IMR-90 (cell line): ENCODE measurements at regions not wholly inside any gene's neighbourhood (a gene's known extent, or its start where the extent isn't known, plus 50 kb on each side); places are given as distances from the start of the nearest gene placed in this dataset.

Experiments used
- ATAC-seq: fragments of 200-7000 bp; cut with Tn5 transposase; 2 replicates; pipeline ENCODE4 v1.9.1; 2020; ENCODE audit warnings: low read depth, mild to moderate bottlenecking, moderate library complexity
- BruUV-seq: library from RNA; stranded (reverse); fragments of 400-500 nt; replicated peaks from 2 replicates; lab custom pipeline; 2021; lab: Mats Ljungman, UMichigan
- CTCF ChIA-PET: fragments of 300-600 bp; formaldehyde crosslinking; extraction: SDS; loops from one replicate; lab custom pipeline; 2021; ENCODE audit warnings: antibody characterized with exemption; lab: Yijun Ruan, JAX
- POLR2A ChIA-PET: fragments of 300-600 bp; sonication (Branson Sonifier 250); formaldehyde crosslinking; loops from one replicate; lab custom pipeline; 2022; ENCODE audit warnings: antibody characterized with exemption; ENCODE audit not compliant: unreplicated experiment; lab: Charles Lee
- DNase-seq: peaks from one replicate; pipeline ENCODE4 v3.0.0; 2013
- H2AFZ ChIP-seq: replicated peaks from 2 replicates; pipeline ENCODE3; 2013; ENCODE audit warnings: low read length, mild to moderate bottlenecking; ENCODE audit not compliant: poor library complexity
- H2AK5ac ChIP-seq: 2 replicates; pipeline ENCODE4 v1.6.1; 2013; ENCODE audit warnings: low read depth, low read length, inconsistent platforms
- H2AK9ac ChIP-seq: replicated peaks from 2 replicates; pipeline ENCODE3; 2013; ENCODE audit warnings: mild to moderate bottlenecking, low read depth, low read length, moderate library complexity; ENCODE audit not compliant: poor library complexity
- H2BK120ac ChIP-seq: 2 replicates; pipeline ENCODE4 v1.6.1; 2013; ENCODE audit warnings: low read depth, low read length, inconsistent platforms
- H2BK15ac ChIP-seq: 3 replicates; pipeline ENCODE4 v1.6.1; 2013; ENCODE audit warnings: low read depth, low read length, inconsistent platforms
- H2BK20ac ChIP-seq: 2 replicates; pipeline ENCODE4 v1.6.1; 2013; ENCODE audit warnings: low read depth, mild to moderate bottlenecking, inconsistent platforms, low read length, moderate library complexity
- H2BK5ac ChIP-seq: 2 replicates; pipeline ENCODE4 v1.6.1; 2013; ENCODE audit warnings: mild to moderate bottlenecking, low read depth, low read length, inconsistent platforms; ENCODE audit not compliant: poor library complexity, severe bottlenecking
- H3K14ac ChIP-seq: replicated peaks from 2 replicates; pipeline ENCODE4 v1.6.1; 2013; ENCODE audit warnings: low read depth, low read length, inconsistent platforms
- H3K18ac ChIP-seq: 2 replicates; pipeline ENCODE4 v1.6.1; 2013; ENCODE audit warnings: low read depth, low read length, control low read depth
- H3K23ac ChIP-seq: 2 replicates; pipeline ENCODE4 v1.6.1; 2013; ENCODE audit warnings: low read depth, low read length, inconsistent platforms
- H3K27ac ChIP-seq: 2 replicates; pipeline ENCODE4 v1.5.1; 2013; ENCODE audit warnings: mild to moderate bottlenecking, control low read depth, low read length; ENCODE audit not compliant: insufficient read depth
- H3K27me3 ChIP-seq: 2 replicates; pipeline ENCODE4 v1.6.1; 2013; ENCODE audit warnings: low read length; ENCODE audit not compliant: control insufficient read depth, insufficient read depth
- H3K36me3 ChIP-seq: 2 replicates; pipeline ENCODE4 v1.6.1; 2013; ENCODE audit warnings: low read length, mixed read lengths; ENCODE audit not compliant: control insufficient read depth, insufficient read depth
- H3K4ac ChIP-seq: 2 replicates; pipeline ENCODE4 v1.6.1; 2013; ENCODE audit warnings: low read depth, low read length, inconsistent platforms
- H3K4me1 ChIP-seq: 2 replicates; pipeline ENCODE4 v1.6.1; 2013; ENCODE audit warnings: low read length, mixed read lengths; ENCODE audit not compliant: control insufficient read depth, insufficient read depth
- H3K4me2 ChIP-seq: 2 replicates; pipeline ENCODE4 v1.6.1; 2013; ENCODE audit warnings: low read depth, mild to moderate bottlenecking, control low read depth, low read length, moderate library complexity
- H3K4me3 ChIP-seq: 2 replicates; pipeline ENCODE4 v1.5.1; 2013; ENCODE audit warnings: low read depth, mild to moderate bottlenecking, control low read depth, low read length, moderate library complexity; ENCODE audit not compliant: insufficient read depth
- H3K56ac ChIP-seq: 2 replicates; pipeline ENCODE4 v1.6.1; 2013; ENCODE audit warnings: low read length, inconsistent platforms; ENCODE audit not compliant: insufficient read depth; ENCODE audit errors: extremely low read depth
- H3K79me1 ChIP-seq, 2 experiments: 2 replicates each; pipeline ENCODE4 v1.6.1; 2013; ENCODE audit warnings: low read length in 2 of 2, inconsistent platforms in 1 of 2, low read depth in 1 of 2
- H3K9ac ChIP-seq: 2 replicates; pipeline ENCODE4 v1.6.1; 2013; ENCODE audit warnings: low read depth, low read length, control low read depth
- H3K9me1 ChIP-seq: 2 replicates; pipeline ENCODE4 v1.6.1; 2013; ENCODE audit warnings: low read length, inconsistent platforms; ENCODE audit not compliant: insufficient read depth
- H3K9me3 ChIP-seq: 2 replicates; pipeline ENCODE4 v1.6.1; 2013; ENCODE audit warnings: low read length; ENCODE audit not compliant: control insufficient read depth, insufficient read depth
- H4K20me1 ChIP-seq: 2 replicates; pipeline ENCODE4 v1.6.1; 2013; ENCODE audit warnings: low read length, inconsistent platforms; ENCODE audit not compliant: insufficient read depth
- H4K5ac ChIP-seq: 2 replicates; pipeline ENCODE4 v1.6.1; 2013; ENCODE audit warnings: mild to moderate bottlenecking, low read depth, low read length, control low read depth
- H4K8ac ChIP-seq, 2 experiments: 2 replicates each; pipeline ENCODE4 v1.6.1; 2013; ENCODE audit warnings: low read depth in 2 of 2, low read length in 2 of 2, control low read depth in 1 of 2, inconsistent platforms in 1 of 2
- H4K91ac ChIP-seq: 2 replicates; pipeline ENCODE4 v1.6.1; 2013; ENCODE audit warnings: low read depth, low read length, inconsistent platforms; ENCODE audit not compliant: insufficient read depth
- BHLHE40 ChIP-seq: fragments of 150-350 bp; IDR thresholded peaks from 2 replicates; pipeline ENCODE4 v1.6.1; 2016; ENCODE audit warnings: mild to moderate bottlenecking, low read depth, low read length
- CEBPB ChIP-seq: IDR thresholded peaks from 2 replicates; pipeline ENCODE4 v1.6.1; 2012; ENCODE audit warnings: low read depth, low read length, improper control_type of control experiment
- CHD1 ChIP-seq: IDR thresholded peaks from 2 replicates; pipeline ENCODE4 v1.6.1; 2012; ENCODE audit warnings: low read depth, low read length, improper control_type of control experiment
- FOS ChIP-seq: fragments of 150-350 bp; IDR thresholded peaks from 2 replicates; pipeline ENCODE4 v1.6.1; 2016; ENCODE audit warnings: low read depth, low read length
- MAFK ChIP-seq: IDR thresholded peaks from 2 replicates; pipeline ENCODE4 v1.6.1; 2012; ENCODE audit warnings: low read depth, low read length, improper control_type of control experiment
- MAZ ChIP-seq: IDR thresholded peaks from 2 replicates; pipeline ENCODE4 v1.6.1; 2012; ENCODE audit warnings: low read depth, mild to moderate bottlenecking, low read length, improper control_type of control experiment, moderate library complexity, borderline replicate concordance
- MXI1 ChIP-seq: IDR thresholded peaks from 2 replicates; pipeline ENCODE4 v1.6.1; 2012; ENCODE audit warnings: low read depth, mild to moderate bottlenecking, low read length, moderate library complexity, borderline replicate concordance
- POLR2A ChIP-seq: IDR thresholded peaks from 2 replicates; pipeline ENCODE4 v1.6.1; 2012; ENCODE audit warnings: mild to moderate bottlenecking, low read depth, low read length
- RAD21 ChIP-seq: IDR thresholded peaks from 2 replicates; pipeline ENCODE4 v1.6.1; 2012; ENCODE audit warnings: low read length, improper control_type of control experiment
- RCOR1 ChIP-seq: IDR thresholded peaks from 2 replicates; pipeline ENCODE4 v1.6.1; 2012; ENCODE audit warnings: mild to moderate bottlenecking, low read length, improper control_type of control experiment; ENCODE audit not compliant: insufficient replicate concordance
- RFX5 ChIP-seq: IDR thresholded peaks from 2 replicates; pipeline ENCODE4 v1.8.0; 2012; ENCODE audit warnings: low read depth, mild to moderate bottlenecking, low read length, moderate library complexity
- SMC3 ChIP-seq: fragments of 150-350 bp; IDR thresholded peaks from 2 replicates; pipeline ENCODE4 v1.6.1; 2016; ENCODE audit warnings: low read depth, mild to moderate bottlenecking, antibody characterized with exemption, low read length, moderate library complexity
- WGBS, 2 experiments: methylation state at CpG; one replicate each; pipeline versions ENCODE4 v1.1.5 to v1.1.7; 2013; ENCODE audit warnings: missing lambda C conversion rate in 2 of 2; ENCODE audit not compliant: insufficient read length in 1 of 2; ENCODE audit errors: extremely low coverage in 2 of 2; 5-methylcytosine and 5-hydroxymethylcytosine counted together
- dilution Hi-C: fragments of 300-500 bp; cut with HindIII; formaldehyde crosslinking; loops from one replicate; pipeline ENCODE4 v1.14.3; 2018; ENCODE audit warnings: low sequenced_read_pairs; ENCODE audit not compliant: unreplicated experiment
- in situ Hi-C: fragments of 300-500 bp; cut with MboI; formaldehyde crosslinking; loops from 3 replicates; pipeline ENCODE4 v1.14.3; 2019; ENCODE audit warnings: low sequenced_read_pairs, inconsistent platforms, mixed read lengths
- intact Hi-C: fragments of 100-400 bp; cut with micrococcal nuclease; formaldehyde crosslinking; loops from 2 replicates; pipeline ENCODE4 v1.10.0; 2022
- TF ChIP-seq, protein P1 (sequence below): fragments of 150-350 bp; IDR thresholded peaks from 2 replicates; pipeline ENCODE4 v1.6.1; 2017; ENCODE audit warnings: mild to moderate bottlenecking, antibody characterized with exemption, low read length, low read depth

DNA sequence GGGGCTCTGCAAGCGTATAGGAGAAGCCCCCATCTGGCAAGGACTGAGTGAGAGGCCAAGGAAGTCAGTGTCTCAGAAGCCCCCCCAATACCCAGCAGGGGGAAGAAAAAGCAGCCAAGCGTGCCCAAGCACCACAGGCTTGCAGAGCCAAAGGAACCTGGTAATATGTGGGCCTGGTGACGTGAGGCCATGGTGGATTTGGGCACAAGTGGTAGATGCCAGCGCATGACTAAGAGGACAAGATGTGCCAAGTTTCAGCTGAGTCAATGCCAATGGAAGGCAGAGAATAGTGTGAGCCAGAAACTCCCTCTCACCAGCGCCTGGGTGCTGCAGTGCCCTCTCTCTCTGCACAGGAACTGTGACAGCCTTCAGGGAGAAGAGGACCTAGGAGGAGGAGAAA, 110.0 kb downstream of the QRSL1 start:
- H3K4me3 ChIP-seq: no peak overlapping the region
- intact Hi-C loops: no loop called here
- no peak overlapping the region for H3K27ac ChIP-seq
- H2BK20ac ChIP-seq: no peak overlapping the region
- no peaks in the 10 kb centered on the region for H3K4me1 ChIP-seq
- BruUV-seq: no TSS peak
- no peak for TF ChIP-seq RAD21
- no peak for TF ChIP-seq FOS
- no peak for TF ChIP-seq SMC3
- TF ChIP-seq, protein P1, sequence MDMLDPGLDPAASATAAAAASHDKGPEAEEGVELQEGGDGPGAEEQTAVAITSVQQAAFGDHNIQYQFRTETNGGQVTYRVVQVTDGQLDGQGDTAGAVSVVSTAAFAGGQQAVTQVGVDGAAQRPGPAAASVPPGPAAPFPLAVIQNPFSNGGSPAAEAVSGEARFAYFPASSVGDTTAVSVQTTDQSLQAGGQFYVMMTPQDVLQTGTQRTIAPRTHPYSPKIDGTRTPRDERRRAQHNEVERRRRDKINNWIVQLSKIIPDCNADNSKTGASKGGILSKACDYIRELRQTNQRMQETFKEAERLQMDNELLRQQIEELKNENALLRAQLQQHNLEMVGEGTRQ: no peak
- TF ChIP-seq RFX5: no peak
- no peak for TF ChIP-seq CHD1
- no peak for TF ChIP-seq MAFK
- TF ChIP-seq CEBPB: no peak
- TF ChIP-seq POLR2A: no peak
- TF ChIP-seq BHLHE40: no peak
- no peak for TF ChIP-seq MXI1
- no peak for TF ChIP-seq MAZ
- TF ChIP-seq RCOR1: no peak
- H3K9me3 ChIP-seq: no peaks in the 10 kb centered on the region
- no peak overlapping the region for H3K14ac ChIP-seq
- no peak overlapping the region for H2BK15ac ChIP-seq
- H2AK5ac ChIP-seq: no peak overlapping the region
- no peaks in the 10 kb centered on the region for H3K79me1 ChIP-seq
- DNase-seq (no peak), ATAC-seq (no peak)
- H4K20me1 ChIP-seq: no peaks in the 10 kb centered on the region
- dilution Hi-C loops: no loop called here
- no peaks in the 10 kb centered on the region for H3K36me3 ChIP-seq
- peaks cover 5% of the 10 kb centered on the region; the same call in 1 of the 2 replicates for H3K27me3 ChIP-seq
- H4K8ac ChIP-seq: no peak overlapping the region
- no peak overlapping the region for H3K9ac ChIP-seq
- no peak overlapping the region for H3K4ac ChIP-seq
- H3K4me2 ChIP-seq: no peak overlapping the region
- H3K56ac ChIP-seq: no peak overlapping the region
- H2BK5ac ChIP-seq: no peak overlapping the region
- 86% methylated on average over 2 of the region's 5 CpGs; no CpG with 5 or more reads in 1 of the 2 experiments for WGBS, 2 experiments
- H3K23ac ChIP-seq: no peak overlapping the region
- no peak overlapping the region for H4K91ac ChIP-seq
- no peak overlapping the region for H2BK120ac ChIP-seq
- H4K5ac ChIP-seq: no peak overlapping the region
- H3K9me1 ChIP-seq: no peaks in the 10 kb centered on the region
- CTCF ChIA-PET: no interaction called here
- no peak overlapping the region for H2AK9ac ChIP-seq
- H2AFZ ChIP-seq: no peak overlapping the region
- POLR2A ChIA-PET: no interaction called here
- H3K18ac ChIP-seq: no peak overlapping the region
- in situ Hi-C loops: no loop called here
